ENCODE measurements at regions not wholly inside any gene's neighbourhood (a gene's known extent, or its start where the extent isn't known, plus 50 kb on each side); places are given as distances from the start of the nearest gene placed in this dataset.

DNA sequence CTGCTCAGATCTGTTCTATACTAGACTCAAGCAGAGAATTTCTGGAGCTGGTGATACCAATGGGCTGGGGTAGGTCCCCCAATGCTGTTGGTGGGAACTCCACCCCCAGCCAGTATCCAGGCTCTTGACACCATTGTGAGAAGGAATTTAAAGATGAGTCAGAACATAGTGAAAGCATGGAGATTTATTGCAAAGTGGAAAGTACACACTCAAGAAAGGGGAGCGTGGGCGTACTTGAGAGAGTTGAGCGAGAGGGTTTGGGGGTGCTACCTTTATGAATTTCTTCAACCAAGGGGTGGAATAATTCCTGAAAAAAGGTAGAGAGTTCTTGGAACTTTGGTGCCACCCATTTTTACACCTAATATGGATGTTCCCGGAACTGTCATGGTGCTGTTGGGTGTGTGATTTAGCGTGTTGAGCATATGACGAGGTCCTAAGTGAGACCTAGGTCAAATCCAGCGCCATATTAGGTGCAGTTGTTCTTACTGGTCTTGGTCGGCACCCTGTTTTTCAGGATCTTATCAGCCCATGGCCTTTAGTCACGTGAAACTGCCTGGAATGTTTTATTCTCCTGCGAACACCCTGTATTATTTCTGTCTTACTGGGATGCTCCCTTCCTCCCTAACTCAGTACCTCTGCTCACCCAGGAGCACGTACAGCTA, 122.0 kb upstream of the AHR start:
- H3K4me3 ChIP-seq, result no peak overlapping the region
- DNase-seq, result peak; percentile 4
- H3K79me2 ChIP-seq (ENCODE audit: insufficient read depth), result no peaks in the 10 kb centered on the region
- H2AFZ ChIP-seq, result no peak overlapping the region
- TF ChIP-seq EZH2 (IDR thresholded peaks at IDR 0.05; ENCODE audit: insufficient read depth, poor library complexity, severe bottlenecking) (no peak), EZH2phosphoT487 (IDR thresholded peaks at IDR 0.05; ENCODE audit: insufficient read depth, low read depth) (no peak)
- no peaks in the 10 kb centered on the region for H3K9me3 ChIP-seq (ENCODE audit: low read depth)
- H3K9ac ChIP-seq, result no peak overlapping the region
- WGBS, 2 experiments (ENCODE audit: low coverage in 1 of 2, low lambda C conversion rate in 2 of 2, missing lambda C conversion rate in 2 of 2), result 86 to 89% methylated on average over 11 of the region's 11 CpGs
- H3K4me2 ChIP-seq (ENCODE audit: unreplicated experiment), result no peak overlapping the region
- in situ Hi-C loops (cut with MboI), result no loop called here
- H3K27ac ChIP-seq, result no peak overlapping the region
- no peaks in the 10 kb centered on the region for H3K36me3 ChIP-seq (ENCODE audit: low read depth)
- no peaks in the 10 kb centered on the region for H3K4me1 ChIP-seq (ENCODE audit: insufficient read depth)
- no peaks in the 10 kb centered on the region for H3F3A ChIP-seq (ENCODE audit: insufficient read depth)
- no peaks in the 10 kb centered on the region for H4K20me1 ChIP-seq (ENCODE audit: insufficient read depth)
- no peaks in the 10 kb centered on the region for H3K27me3 ChIP-seq (replicated peaks; ENCODE audit: insufficient read depth)
- H3K9me2 ChIP-seq (ENCODE audit: insufficient read depth), result no peaks in the 10 kb centered on the region

DNA sequence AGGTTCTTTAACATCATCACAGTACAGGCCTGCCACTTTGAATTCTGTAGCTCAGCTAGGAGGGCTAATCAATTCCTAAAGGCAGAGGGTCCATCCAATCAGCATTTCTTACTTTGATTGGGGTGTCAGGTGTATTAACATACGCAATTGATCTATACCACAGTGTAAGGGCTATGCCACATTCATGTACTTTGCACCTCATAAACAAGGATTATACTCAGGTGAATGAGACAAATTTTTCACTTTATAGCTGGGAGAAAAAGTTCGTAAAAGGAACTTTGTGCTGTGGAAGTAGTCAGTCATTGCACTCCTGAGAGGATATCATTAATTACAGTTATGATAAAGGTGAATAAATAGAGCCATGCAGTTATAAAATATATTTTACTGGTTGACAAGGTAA, 119.9 kb upstream of the AHR start:
- Histone ChIP-seq H3K27ac (no peak overlapping the region), H3K36me3 (ENCODE audit: low read depth) (no peaks in the 10 kb centered on the region), H4K20me1 (ENCODE audit: insufficient read depth) (no peaks in the 10 kb centered on the region), H3K4me2 (ENCODE audit: unreplicated experiment) (no peak overlapping the region), H3K9me2 (ENCODE audit: insufficient read depth) (no peaks in the 10 kb centered on the region), H3K4me1 (ENCODE audit: insufficient read depth) (peaks cover 4% of the 10 kb centered on the region; the same call in 1 of the 2 replicates), H3K9ac (no peak overlapping the region), H2AFZ (no peak overlapping the region), H3K4me3 (no peak overlapping the region), H3K9me3 (ENCODE audit: low read depth) (no peaks in the 10 kb centered on the region), H3F3A (ENCODE audit: insufficient read depth) (peaks cover under 1% of the 10 kb centered on the region; the same call in 1 of the 2 replicates), H3K79me2 (ENCODE audit: insufficient read depth) (no peaks in the 10 kb centered on the region), H3K27me3 (replicated peaks; ENCODE audit: insufficient read depth) (no peaks in the 10 kb centered on the region)
- in situ Hi-C loops (cut with MboI), result no loop called here
- TF ChIP-seq EZH2 (IDR thresholded peaks at IDR 0.05; ENCODE audit: insufficient read depth, poor library complexity, severe bottlenecking) (no peak), EZH2phosphoT487 (IDR thresholded peaks at IDR 0.05; ENCODE audit: insufficient read depth, low read depth) (no peak)
- no peak for DNase-seq
- 88 to 92% methylated on average over 2 of the region's 2 CpGs for WGBS, 2 experiments (ENCODE audit: low coverage in 1 of 2, low lambda C conversion rate in 2 of 2, missing lambda C conversion rate in 2 of 2)

- Histone ChIP-seq H2AFZ (no peak overlapping the region), H3K79me2 (ENCODE audit: insufficient read depth) (no peaks in the 10 kb centered on the region), H3F3A (ENCODE audit: insufficient read depth) (peaks cover 28% of the 10 kb centered on the region), H3K9me2 (ENCODE audit: insufficient read depth) (no peaks in the 10 kb centered on the region), H3K9me3 (ENCODE audit: low read depth) (no peaks in the 10 kb centered on the region), H4K20me1 (ENCODE audit: insufficient read depth) (no peaks in the 10 kb centered on the region), H3K36me3 (ENCODE audit: low read depth) (no peaks in the 10 kb centered on the region), H3K27me3 (replicated peaks; ENCODE audit: insufficient read depth) (no peaks in the 10 kb centered on the region), H3K4me1 (ENCODE audit: insufficient read depth) (peaks cover 31% of the 10 kb centered on the region), H3K4me3 (no peak overlapping the region), H3K4me2 (ENCODE audit: unreplicated experiment) (no peak overlapping the region), H3K9ac (no peak overlapping the region), H3K27ac (no peak overlapping the region)
- TF ChIP-seq EZH2phosphoT487 (IDR thresholded peaks at IDR 0.05; ENCODE audit: insufficient read depth, low read depth) (no peak), EZH2 (IDR thresholded peaks at IDR 0.05; ENCODE audit: insufficient read depth, poor library complexity, severe bottlenecking) (no peak)
- 88 to 97% methylated on average over 3 of the region's 3 CpGs for WGBS, 2 experiments (ENCODE audit: low coverage in 1 of 2, low lambda C conversion rate in 2 of 2, missing lambda C conversion rate in 2 of 2)
- DNase-seq, result no peak
- in situ Hi-C loops (cut with MboI), result no loop called here
Measured at GRCh38 chr7:17181482-17181881, 117.0 kb upstream of the AHR start.

DNA sequence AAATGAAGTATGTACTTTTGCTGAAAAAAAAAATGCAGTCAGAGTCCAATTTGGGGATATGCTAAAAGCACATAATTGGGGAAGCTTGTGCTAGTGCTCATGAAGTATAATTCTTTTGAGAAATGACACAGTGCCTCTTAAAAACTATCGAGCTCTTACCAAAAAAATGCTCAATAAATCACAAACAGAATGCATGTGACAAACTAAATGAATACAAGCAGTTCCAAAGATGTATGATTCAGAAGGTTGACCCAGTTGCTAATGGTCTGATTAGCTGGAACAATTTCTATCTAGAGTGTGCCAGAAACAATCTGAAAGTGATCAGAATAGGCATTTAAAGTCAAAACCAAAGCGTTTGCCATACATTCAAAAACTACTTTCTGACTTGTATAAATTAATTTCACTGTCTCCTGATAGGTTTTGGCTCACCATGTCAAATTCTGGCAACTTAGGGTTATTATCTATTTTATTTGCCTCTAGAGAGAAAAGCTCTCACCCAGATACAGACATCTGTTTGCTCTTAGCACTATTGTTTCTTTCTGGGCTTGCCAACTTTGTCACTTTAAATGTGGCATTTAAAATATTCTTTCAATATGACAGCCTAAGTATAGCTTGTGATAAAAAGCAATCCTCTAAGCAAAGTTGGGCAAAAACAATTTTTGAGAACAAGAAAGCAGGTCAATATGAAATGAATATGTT, 114.7 kb upstream of the AHR start:
- Histone ChIP-seq H3K4me2 (ENCODE audit: unreplicated experiment) (peak overlapping the region; percentile 51), H3K27me3 (replicated peaks; ENCODE audit: insufficient read depth) (no peaks in the 10 kb centered on the region), H3K9ac (no peak overlapping the region), H2AFZ (no peak overlapping the region), H3K27ac (0 out of 2 replicates have a peak overlapping the region, but pooled peaks have one; percentile 17), H3K79me2 (ENCODE audit: insufficient read depth) (no peaks in the 10 kb centered on the region), H3K4me3 (0 out of 2 replicates have a peak overlapping the region, but pooled peaks have one; percentile 10), H3K36me3 (ENCODE audit: low read depth) (no peaks in the 10 kb centered on the region), H3K9me3 (ENCODE audit: low read depth) (no peaks in the 10 kb centered on the region), H4K20me1 (ENCODE audit: insufficient read depth) (no peaks in the 10 kb centered on the region), H3K9me2 (ENCODE audit: insufficient read depth) (no peaks in the 10 kb centered on the region), H3F3A (ENCODE audit: insufficient read depth) (peaks cover 28% of the 10 kb centered on the region), H3K4me1 (ENCODE audit: insufficient read depth) (peaks cover 31% of the 10 kb centered on the region)
- DNase-seq, result peak; percentile 56
- no peak for TF ChIP-seq EZH2 (IDR thresholded peaks at IDR 0.05; ENCODE audit: insufficient read depth, poor library complexity, severe bottlenecking)
- TF ChIP-seq EZH2phosphoT487 (IDR thresholded peaks at IDR 0.05; ENCODE audit: insufficient read depth, low read depth), result no peak
- in situ Hi-C loops (cut with MboI), result no loop called here
- 2 to 3% methylated on average over 2 of the region's 2 CpGs for WGBS, 2 experiments (ENCODE audit: low coverage in 1 of 2, low lambda C conversion rate in 2 of 2, missing lambda C conversion rate in 2 of 2)
